ENCODE measurements at regions not wholly inside any gene's neighbourhood (a gene's known extent, or its start where the extent isn't known, plus 50 kb on each side); places are given as distances from the start of the nearest gene placed in this dataset.

GRCh38 chr6:10082385-10082784 is 332.5 kb downstream of the TFAP2A start:
- no peak for TF ChIP-seq POLR2A (IDR thresholded peaks at IDR 0.05; ENCODE audit: low read length)
- TF ChIP-seq GATA1 (IDR thresholded peaks at IDR 0.05; ENCODE audit: low read depth, low read length) = no peak
